Activated CD4-positive, CD25-positive, alpha-beta regulatory T cell treated with anti-CD3 and anti-CD28 coated beads, Interleukin-2, amount 50 U/mL, for 72 hours (primary cell): ENCODE measurements at regions not wholly inside any gene's neighbourhood (a gene's known extent, or its start where the extent isn't known, plus 50 kb on each side); places are given as distances from the start of the nearest gene placed in this dataset.
A peak's percentile ranks its signal among the peaks of the same experiment; 100 is the strongest.

Experiments used
- DNase-seq: peaks from one replicate; pipeline ENCODE4 v3.0.0; 2021

GRCh38 chr9:117546894-117547678, 132.2 kb upstream of the ASTN2 start:
- DNase-seq: no peak

- DNase-seq: no peak
Observed at GRCh38 chr9:117545846-117546245, 131.0 kb upstream of the ASTN2 start.

- no peak for DNase-seq
Observed at GRCh38 chr9:117543089-117543488, 128.2 kb upstream of the ASTN2 start.

- no peak for DNase-seq
Observed at GRCh38 chr9:117542021-117542420, 127.2 kb upstream of the ASTN2 start.

GRCh38 chr9:117541181-117541580, 126.3 kb upstream of the ASTN2 start:
- DNase-seq: no peak

- no peak for DNase-seq
Observed at GRCh38 chr9:117535973-117536372, 121.1 kb upstream of the ASTN2 start.

- no peak for DNase-seq
Observed at GRCh38 chr9:117535434-117535833, 120.6 kb upstream of the ASTN2 start.

GRCh38 chr9:117528225-117528624, 113.4 kb upstream of the ASTN2 start:
- DNase-seq: no peak

- no peak for DNase-seq
Observed at GRCh38 chr9:117526674-117527073, 111.8 kb upstream of the ASTN2 start.

- no peak for DNase-seq
Observed at GRCh38 chr9:117523531-117524153, 108.8 kb upstream of the ASTN2 start.

- DNase-seq: no peak
Observed at GRCh38 chr9:117521293-117521692, 106.4 kb upstream of the ASTN2 start.

GRCh38 chr9:117516676-117517632, 102.1 kb upstream of the ASTN2 start:
- DNase-seq: no peak

- DNase-seq: no peak
Observed at GRCh38 chr9:117511852-117512481, 97.1 kb upstream of the ASTN2 start.

GRCh38 chr9:117496307-117496706, 81.5 kb upstream of the ASTN2 start:
- no peak for DNase-seq

- DNase-seq: no peak
Observed at GRCh38 chr9:117494401-117495090, 79.7 kb upstream of the ASTN2 start.

- DNase-seq: no peak
Observed at GRCh38 chr9:117492476-117492875, 77.6 kb upstream of the ASTN2 start.

GRCh38 chr9:117491491-117491890, 76.6 kb upstream of the ASTN2 start:
- no peak for DNase-seq

GRCh38 chr9:117490199-117490598, 75.3 kb upstream of the ASTN2 start:
- no peak for DNase-seq

- no peak for DNase-seq
Observed at GRCh38 chr9:117488659-117489058, 73.8 kb upstream of the ASTN2 start.

- peak; percentile 33 for DNase-seq
Observed at GRCh38 chr9:117487555-117488175, 72.8 kb upstream of the ASTN2 start.

- DNase-seq: no peak
Observed at GRCh38 chr9:117486426-117486825, 71.6 kb upstream of the ASTN2 start.

- no peak for DNase-seq
Observed at GRCh38 chr9:117485176-117485575, 70.3 kb upstream of the ASTN2 start.
